ENCODE measurements at regions not wholly inside any gene's neighbourhood (a gene's known extent, or its start where the extent isn't known, plus 50 kb on each side); places are given as distances from the start of the nearest gene placed in this dataset.

DNA sequence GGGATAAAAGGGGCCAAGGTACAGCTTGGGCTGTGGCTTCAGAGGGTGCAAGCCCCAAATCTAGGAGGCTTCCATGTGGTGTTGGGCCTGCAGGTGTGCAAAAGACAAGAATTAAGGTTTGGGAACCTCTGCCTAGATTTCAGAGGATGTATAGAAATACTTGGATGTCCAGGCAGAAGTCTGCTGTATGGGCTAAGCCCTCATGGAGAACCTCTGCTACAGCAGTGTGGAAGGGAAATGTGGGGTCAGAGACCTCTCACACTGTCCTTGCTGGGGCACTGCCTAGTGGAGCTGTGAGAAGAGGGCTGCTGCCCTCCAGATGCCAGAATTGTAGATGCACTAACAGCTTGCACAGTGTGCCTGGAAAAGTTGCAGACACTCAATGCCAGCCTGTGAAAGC lies 880.6 kb upstream of the ID2 start:
- DNase-seq (ENCODE audit: extremely low read depth, insufficient read length) = no peak
- TF ChIP-seq, protein P1, sequence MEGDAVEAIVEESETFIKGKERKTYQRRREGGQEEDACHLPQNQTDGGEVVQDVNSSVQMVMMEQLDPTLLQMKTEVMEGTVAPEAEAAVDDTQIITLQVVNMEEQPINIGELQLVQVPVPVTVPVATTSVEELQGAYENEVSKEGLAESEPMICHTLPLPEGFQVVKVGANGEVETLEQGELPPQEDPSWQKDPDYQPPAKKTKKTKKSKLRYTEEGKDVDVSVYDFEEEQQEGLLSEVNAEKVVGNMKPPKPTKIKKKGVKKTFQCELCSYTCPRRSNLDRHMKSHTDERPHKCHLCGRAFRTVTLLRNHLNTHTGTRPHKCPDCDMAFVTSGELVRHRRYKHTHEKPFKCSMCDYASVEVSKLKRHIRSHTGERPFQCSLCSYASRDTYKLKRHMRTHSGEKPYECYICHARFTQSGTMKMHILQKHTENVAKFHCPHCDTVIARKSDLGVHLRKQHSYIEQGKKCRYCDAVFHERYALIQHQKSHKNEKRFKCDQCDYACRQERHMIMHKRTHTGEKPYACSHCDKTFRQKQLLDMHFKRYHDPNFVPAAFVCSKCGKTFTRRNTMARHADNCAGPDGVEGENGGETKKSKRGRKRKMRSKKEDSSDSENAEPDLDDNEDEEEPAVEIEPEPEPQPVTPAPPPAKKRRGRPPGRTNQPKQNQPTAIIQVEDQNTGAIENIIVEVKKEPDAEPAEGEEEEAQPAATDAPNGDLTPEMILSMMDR (IDR thresholded peaks at IDR 0.05; ENCODE audit: insufficient read depth, low read length, poor library complexity, severe bottlenecking) = no peak
- Histone ChIP-seq H3K36me3 (ENCODE audit: control insufficient read depth, insufficient read depth, low read length) (no peaks in the 10 kb centered on the region), H3K4me3 (replicated peaks; ENCODE audit: low read depth, low read length) (no peak overlapping the region), H3K27me3 (replicated peaks; ENCODE audit: control insufficient read depth, insufficient read depth, low read length) (no peaks in the 10 kb centered on the region)

DNA sequence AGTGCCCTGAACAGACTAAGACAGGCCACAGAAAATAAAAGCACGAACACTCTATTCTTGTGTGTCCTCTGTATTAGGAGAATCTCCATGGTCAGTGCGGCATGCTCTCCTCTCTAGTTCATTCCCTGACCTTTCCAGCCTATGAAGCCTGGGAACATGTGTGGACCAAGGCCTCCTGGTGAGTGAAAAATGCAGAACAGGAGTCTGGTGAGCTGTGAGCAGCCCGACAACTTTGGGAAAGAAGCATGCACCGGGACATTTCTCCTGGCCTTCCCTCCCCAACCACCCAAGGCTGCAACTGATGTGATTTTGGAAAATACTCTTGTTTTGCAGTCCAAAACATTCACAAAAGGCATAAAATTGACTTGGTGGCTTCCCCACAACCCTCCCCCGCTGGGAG lies 878.3 kb upstream of the ID2 start:
- no peaks in the 10 kb centered on the region for H3K36me3 ChIP-seq (ENCODE audit: control insufficient read depth, insufficient read depth, low read length)
- H3K4me3 ChIP-seq (replicated peaks; ENCODE audit: low read depth, low read length) = no peak overlapping the region
- no peak for DNase-seq (ENCODE audit: extremely low read depth, insufficient read length)
- TF ChIP-seq, protein P1 (IDR thresholded peaks at IDR 0.05; ENCODE audit: insufficient read depth, low read length, poor library complexity, severe bottlenecking) = no peak
- H3K27me3 ChIP-seq (replicated peaks; ENCODE audit: control insufficient read depth, insufficient read depth, low read length) = no peaks in the 10 kb centered on the region

DNA sequence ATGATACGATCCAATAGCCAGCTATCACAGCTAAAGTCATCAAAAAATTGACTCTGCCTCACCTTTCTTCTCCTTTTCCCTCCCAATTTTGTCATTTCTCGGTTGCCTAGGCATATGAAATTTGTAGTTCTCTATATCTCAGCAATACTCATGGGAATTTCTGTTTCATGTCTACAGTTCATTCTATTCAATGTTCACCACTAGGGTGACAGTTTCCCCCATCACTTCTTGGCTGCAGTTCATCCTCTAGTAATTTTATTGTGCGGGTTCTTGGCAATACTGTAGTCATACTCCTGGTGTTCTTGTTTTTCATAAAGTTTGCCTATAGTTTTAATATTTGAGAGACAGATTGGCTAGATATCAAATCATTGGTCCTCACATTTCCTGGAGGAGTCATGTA lies 872.2 kb upstream of the ID2 start:
- Histone ChIP-seq H3K36me3 (ENCODE audit: control insufficient read depth, insufficient read depth, low read length) (no peaks in the 10 kb centered on the region), H3K27me3 (replicated peaks; ENCODE audit: control insufficient read depth, insufficient read depth, low read length) (no peaks in the 10 kb centered on the region), H3K4me3 (replicated peaks; ENCODE audit: low read depth, low read length) (no peak overlapping the region)
- DNase-seq (ENCODE audit: extremely low read depth, insufficient read length) = no peak
- TF ChIP-seq, protein P1 (IDR thresholded peaks at IDR 0.05; ENCODE audit: insufficient read depth, low read length, poor library complexity, severe bottlenecking) = no peak

DNA sequence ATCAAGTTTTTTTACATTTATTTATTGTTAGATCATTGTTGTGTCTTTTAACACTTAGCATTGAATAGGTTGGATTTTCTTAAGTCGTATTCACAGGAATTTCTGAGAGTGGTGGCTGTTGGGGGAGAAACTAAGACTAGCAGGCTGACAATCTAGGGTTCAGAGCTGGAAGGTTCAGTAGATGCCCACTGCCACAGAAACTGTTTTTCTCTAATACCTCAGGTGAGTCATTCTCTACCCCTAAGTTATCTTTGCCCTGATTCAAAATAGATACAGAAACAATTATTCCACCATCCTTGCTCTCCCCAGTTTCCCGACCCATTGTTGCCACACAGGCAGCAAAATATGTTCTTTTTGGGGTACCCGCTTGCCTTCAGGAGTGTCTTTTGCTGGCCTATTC lies 870.8 kb upstream of the ID2 start:
- Histone ChIP-seq H3K36me3 (ENCODE audit: control insufficient read depth, insufficient read depth, low read length) (no peaks in the 10 kb centered on the region), H3K4me3 (replicated peaks; ENCODE audit: low read depth, low read length) (no peak overlapping the region), H3K27me3 (replicated peaks; ENCODE audit: control insufficient read depth, insufficient read depth, low read length) (no peaks in the 10 kb centered on the region)
- DNase-seq (ENCODE audit: extremely low read depth, insufficient read length) = no peak
- TF ChIP-seq, protein P1 (IDR thresholded peaks at IDR 0.05; ENCODE audit: insufficient read depth, low read length, poor library complexity, severe bottlenecking) = no peak

DNA sequence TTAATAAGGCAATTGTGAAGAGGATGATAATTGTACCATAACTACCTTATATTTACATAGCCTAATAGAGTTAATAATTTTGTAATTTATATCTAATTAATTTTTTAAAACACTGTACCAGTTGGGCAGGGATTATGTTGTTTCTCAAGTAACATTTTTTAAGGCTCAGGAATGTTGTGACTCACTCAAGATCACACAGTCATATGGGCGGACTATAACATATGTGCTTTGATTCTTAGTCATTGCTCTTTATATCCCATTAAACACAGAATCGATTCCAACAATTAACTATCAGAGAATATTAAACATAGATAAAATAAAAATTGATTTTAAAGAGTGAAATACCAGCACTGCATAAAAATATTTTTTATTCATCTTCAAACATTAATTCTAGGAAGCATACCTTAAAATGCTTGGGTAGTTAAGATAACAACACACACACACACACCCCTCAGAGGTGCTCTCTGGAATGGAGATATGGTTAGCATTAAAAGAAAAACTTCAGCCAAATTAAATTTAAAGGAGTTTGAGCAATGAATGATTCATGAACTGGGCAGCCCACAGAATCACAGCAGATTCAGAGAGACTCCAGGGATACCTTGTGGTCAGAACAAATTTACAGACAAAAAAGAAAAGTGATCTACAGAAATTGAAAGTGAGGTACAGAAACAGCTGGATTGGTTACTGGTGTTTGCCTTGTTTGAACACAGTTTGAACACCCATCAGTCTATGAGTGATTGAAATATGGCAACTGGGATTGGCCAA lies 869.4 kb upstream of the ID2 start:
- Histone ChIP-seq H3K4me3 (replicated peaks; ENCODE audit: low read depth, low read length) (no peak overlapping the region), H3K36me3 (ENCODE audit: control insufficient read depth, insufficient read depth, low read length) (no peaks in the 10 kb centered on the region), H3K27me3 (replicated peaks; ENCODE audit: control insufficient read depth, insufficient read depth, low read length) (no peaks in the 10 kb centered on the region)
- TF ChIP-seq, protein P1 (IDR thresholded peaks at IDR 0.05; ENCODE audit: insufficient read depth, low read length, poor library complexity, severe bottlenecking) = no peak
- DNase-seq (ENCODE audit: extremely low read depth, insufficient read length) = no peak
